ELF-1 (cell line): ENCODE measurements at regions not wholly inside any gene's neighbourhood (a gene's known extent, or its start where the extent isn't known, plus 50 kb on each side); places are given as distances from the start of the nearest gene placed in this dataset.

Experiments
- DNase-seq: peaks from one replicate; pipeline ENCODE4 v3.0.0-alpha.2; 2016; ENCODE audit warnings: low read depth, low spot score

GRCh38 chr6:156379392-156380289 is 397.5 kb upstream of the ARID1B start:
- DNase-seq: no peak

- DNase-seq: no peak
Measured at GRCh38 chr6:156378853-156379252, 398.3 kb upstream of the ARID1B start.

- DNase-seq: no peak
Measured at GRCh38 chr6:156376091-156376490, 401.1 kb upstream of the ARID1B start.

- DNase-seq: peak; percentile 9
Measured at GRCh38 chr6:156359912-156360311, 417.3 kb upstream of the ARID1B start.

- DNase-seq: no peak
Measured at GRCh38 chr6:156352861-156353260, 424.3 kb upstream of the ARID1B start.

GRCh38 chr6:156351346-156351966 is 425.7 kb upstream of the ARID1B start:
- DNase-seq: no peak

GRCh38 chr6:156350337-156350736 is 426.8 kb upstream of the ARID1B start:
- DNase-seq: no peak

- DNase-seq: no peak
Measured at GRCh38 chr6:156348849-156349248, 428.3 kb upstream of the ARID1B start.

GRCh38 chr6:156348424-156348823 is 428.8 kb upstream of the ARID1B start:
- DNase-seq: no peak

- no peak for DNase-seq
Measured at GRCh38 chr6:156347656-156348055, 429.5 kb upstream of the ARID1B start.

- no peak for DNase-seq
Measured at GRCh38 chr6:156347246-156347645, 429.9 kb upstream of the ARID1B start.

- no peak for DNase-seq
Measured at GRCh38 chr6:156345700-156346099, 431.5 kb upstream of the ARID1B start.

GRCh38 chr6:156344491-156344890 is 432.7 kb upstream of the ARID1B start:
- no peak for DNase-seq

- DNase-seq: no peak
Measured at GRCh38 chr6:156337801-156338200, 439.4 kb upstream of the ARID1B start.

GRCh38 chr6:156336733-156337132 is 440.4 kb upstream of the ARID1B start:
- DNase-seq: no peak

GRCh38 chr6:156336089-156336488 is 441.1 kb upstream of the ARID1B start:
- no peak for DNase-seq

GRCh38 chr6:156334966-156335365 is 442.2 kb upstream of the ARID1B start:
- DNase-seq: no peak

GRCh38 chr6:156319707-156320106 is 457.5 kb upstream of the ARID1B start:
- no peak for DNase-seq

GRCh38 chr6:156316583-156317125 is 460.5 kb upstream of the ARID1B start:
- DNase-seq: no peak

- DNase-seq: no peak
Measured at GRCh38 chr6:156315146-156315545, 462.0 kb upstream of the ARID1B start.

- no peak for DNase-seq
Measured at GRCh38 chr6:156313037-156313436, 464.1 kb upstream of the ARID1B start.

- DNase-seq: no peak
Measured at GRCh38 chr6:156311291-156311690, 465.9 kb upstream of the ARID1B start.

GRCh38 chr6:156310701-156311100 is 466.5 kb upstream of the ARID1B start:
- peak; percentile 58 for DNase-seq
